Muscle of leg (tissue), 3 donors: ENCODE measurements at regions not wholly inside any gene's neighbourhood (a gene's known extent, or its start where the extent isn't known, plus 50 kb on each side); places are given as distances from the start of the nearest gene placed in this dataset.

Source experiments
- DNase-seq: peaks from one replicate; pipeline ENCODE4 v3.0.0; 2013
- H3K27ac ChIP-seq: one replicate; pipeline ENCODE4 v1.5.1; 2013; ENCODE audit warnings: mild to moderate bottlenecking, low read length, control low read depth
- H3K27me3 ChIP-seq: one replicate; pipeline ENCODE4 v1.6.1; 2013; ENCODE audit warnings: low read length; ENCODE audit not compliant: control insufficient read depth, insufficient read depth
- H3K36me3 ChIP-seq: one replicate; pipeline ENCODE4 v1.6.1; 2013; ENCODE audit warnings: low read length; ENCODE audit not compliant: control insufficient read depth, insufficient read depth
- H3K4me1 ChIP-seq: one replicate; pipeline ENCODE4 v1.6.1; 2013; ENCODE audit warnings: low read length; ENCODE audit not compliant: control insufficient read depth, insufficient read depth
- H3K4me3 ChIP-seq: one replicate; pipeline ENCODE4 v1.5.1; 2013; ENCODE audit warnings: low read length, control low read depth
- H3K9me3 ChIP-seq: replicated peaks from 2 replicates; pipeline ENCODE4 v1.6.1; 2013; ENCODE audit warnings: low read depth, low read length; ENCODE audit not compliant: control insufficient read depth
- WGBS: methylation state at CpG from one replicate; pipeline ENCODE4 v1.1.5; 2013; ENCODE audit warnings: missing lambda C conversion rate; ENCODE audit not compliant: insufficient coverage; 5-methylcytosine and 5-hydroxymethylcytosine counted together

GRCh38 chr5:15056988-15057592, 185.5 kb upstream of the ANKH start:
- Histone ChIP-seq H3K9me3 (no peaks in the 10 kb centered on the region), H3K27ac (no peak overlapping the region), H3K27me3 (no peaks in the 10 kb centered on the region), H3K4me3 (no peak overlapping the region), H3K4me1 (no peaks in the 10 kb centered on the region), H3K36me3 (no peaks in the 10 kb centered on the region)
- 85% methylated on average over 5 of the region's 6 CpGs for WGBS
- no peak for DNase-seq

- Histone ChIP-seq H3K27ac (no peak overlapping the region), H3K27me3 (no peaks in the 10 kb centered on the region), H3K4me1 (no peaks in the 10 kb centered on the region), H3K4me3 (no peak overlapping the region), H3K36me3 (no peaks in the 10 kb centered on the region), H3K9me3 (no peaks in the 10 kb centered on the region)
- WGBS, result 83% methylated on average over 1 of the region's 3 CpGs
- no peak for DNase-seq
Observed at GRCh38 chr5:15044521-15044920, 172.9 kb upstream of the ANKH start.

- Histone ChIP-seq H3K27me3 (no peaks in the 10 kb centered on the region), H3K4me1 (no peaks in the 10 kb centered on the region), H3K9me3 (no peaks in the 10 kb centered on the region), H3K27ac (no peak overlapping the region), H3K36me3 (no peaks in the 10 kb centered on the region), H3K4me3 (no peak overlapping the region)
- DNase-seq, result no peak
- WGBS, result no CpG with 5 or more reads among the region's 4 CpGs
Observed at GRCh38 chr5:15037247-15037908, 165.8 kb upstream of the ANKH start.

DNA sequence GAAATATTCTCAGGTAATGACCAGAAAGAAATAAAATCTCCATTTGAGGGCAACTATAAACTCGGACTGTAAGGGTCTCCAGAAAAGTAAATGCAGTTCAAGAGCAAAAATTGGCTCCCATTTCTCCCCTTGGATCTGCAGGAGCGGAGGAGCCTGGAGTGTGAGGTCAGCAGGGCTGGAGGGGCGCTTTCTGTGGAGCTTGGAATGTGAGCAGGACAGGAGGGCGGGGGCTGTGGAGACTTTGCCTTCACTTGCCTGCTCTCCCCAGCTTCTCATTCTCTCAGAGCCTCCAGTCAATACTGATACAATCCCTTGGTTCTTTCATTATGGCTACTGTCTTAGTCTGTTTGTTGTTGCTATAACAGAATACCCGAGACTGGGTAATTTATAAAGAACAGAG, 162.8 kb upstream of the ANKH start:
- no peaks in the 10 kb centered on the region for H3K36me3 ChIP-seq
- no peak overlapping the region for H3K4me3 ChIP-seq
- H3K9me3 ChIP-seq, result no peaks in the 10 kb centered on the region
- H3K27ac ChIP-seq, result no peak overlapping the region
- 39% methylated on average over 2 of the region's 5 CpGs for WGBS
- H3K27me3 ChIP-seq, result peaks cover 2% of the 10 kb centered on the region
- H3K4me1 ChIP-seq, result no peaks in the 10 kb centered on the region
- peak; percentile 20 for DNase-seq

- peaks cover 2% of the 10 kb centered on the region for H3K27me3 ChIP-seq
- no peaks in the 10 kb centered on the region for H3K36me3 ChIP-seq
- H3K4me1 ChIP-seq, result no peaks in the 10 kb centered on the region
- DNase-seq, result no peak
- WGBS, result 83% methylated on average over 1 of the region's 1 CpG
- H3K4me3 ChIP-seq, result no peak overlapping the region
- no peak overlapping the region for H3K27ac ChIP-seq
- H3K9me3 ChIP-seq, result no peaks in the 10 kb centered on the region
Observed at GRCh38 chr5:15031180-15031579, 159.6 kb upstream of the ANKH start.

DNA sequence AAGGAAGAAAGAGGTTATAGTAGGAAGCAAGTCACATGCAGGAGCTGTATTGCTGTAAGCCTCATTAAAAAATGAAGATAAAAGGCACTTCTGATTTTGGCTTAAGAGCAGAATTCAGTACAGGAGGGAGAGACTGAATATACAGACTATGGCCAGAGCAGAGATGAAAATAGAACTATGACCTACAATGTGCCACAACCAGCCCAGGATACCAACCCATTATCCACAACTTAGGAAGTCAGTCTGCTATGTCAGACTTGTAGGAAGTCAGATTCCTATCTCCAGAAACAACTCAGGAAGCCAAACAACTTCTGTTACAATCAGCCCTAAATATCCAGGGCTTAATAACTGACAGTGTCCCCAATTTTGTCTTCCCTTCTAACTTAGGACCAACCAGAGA, 156.2 kb upstream of the ANKH start:
- DNase-seq, result no peak
- no peaks in the 10 kb centered on the region for H3K36me3 ChIP-seq
- H3K27me3 ChIP-seq, result peaks cover 2% of the 10 kb centered on the region
- H3K9me3 ChIP-seq, result no peaks in the 10 kb centered on the region
- no peaks in the 10 kb centered on the region for H3K4me1 ChIP-seq
- H3K4me3 ChIP-seq, result no peak overlapping the region
- H3K27ac ChIP-seq, result no peak overlapping the region

GRCh38 chr5:15026944-15027343, 155.4 kb upstream of the ANKH start:
- Histone ChIP-seq H3K27ac (no peak overlapping the region), H3K4me3 (no peak overlapping the region), H3K9me3 (no peaks in the 10 kb centered on the region), H3K27me3 (peaks cover 2% of the 10 kb centered on the region), H3K36me3 (no peaks in the 10 kb centered on the region), H3K4me1 (no peaks in the 10 kb centered on the region)
- no peak for DNase-seq
- WGBS, result 68% methylated on average over 5 of the region's 6 CpGs

DNA sequence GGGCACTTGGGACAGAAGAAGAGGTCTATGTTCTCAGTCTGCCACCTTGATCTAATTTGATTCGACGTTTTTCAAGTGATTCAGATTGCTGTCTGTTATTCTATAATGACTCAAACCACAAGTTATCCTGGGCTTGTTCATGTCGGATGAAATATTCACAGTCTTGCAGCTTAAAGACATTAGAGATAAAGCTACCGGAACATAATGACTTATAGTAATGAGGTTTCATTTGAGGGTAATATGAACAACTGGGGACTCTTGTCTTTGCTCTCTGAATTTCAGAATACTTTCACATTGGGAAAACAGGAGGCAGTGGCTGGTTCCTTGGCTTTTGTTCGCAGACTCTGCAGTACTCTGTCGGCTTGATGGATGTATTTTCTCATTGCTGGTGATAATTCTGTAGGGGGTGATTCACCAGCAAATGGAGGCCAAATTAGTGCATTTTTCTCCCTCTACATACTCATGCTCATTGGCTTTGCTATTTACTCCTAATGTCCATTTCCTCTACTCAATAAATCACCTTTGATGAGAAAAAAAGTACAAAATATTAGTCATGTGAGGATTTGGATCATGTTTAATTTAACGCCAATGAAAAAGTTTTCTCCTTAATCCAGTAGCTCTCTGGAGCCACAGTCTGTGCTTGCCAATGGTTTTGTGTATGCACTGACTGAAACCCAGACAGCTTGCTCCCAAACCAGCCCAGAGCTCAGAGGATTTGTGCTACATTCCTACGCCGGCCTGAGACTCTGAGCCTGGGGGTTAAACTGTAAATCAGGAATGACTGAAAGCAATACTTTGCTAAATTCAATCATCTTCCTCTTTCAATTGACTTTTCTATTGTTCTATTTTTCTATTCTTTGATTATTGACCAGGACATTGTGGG, 154.7 kb upstream of the ANKH start:
- Histone ChIP-seq H3K36me3 (no peaks in the 10 kb centered on the region), H3K4me3 (no peak overlapping the region), H3K27me3 (peaks cover 2% of the 10 kb centered on the region), H3K9me3 (no peaks in the 10 kb centered on the region), H3K4me1 (peaks cover 6% of the 10 kb centered on the region), H3K27ac (no peak overlapping the region)
- no CpG with 5 or more reads among the region's 9 CpGs for WGBS
- peak; percentile 26 for DNase-seq

DNA sequence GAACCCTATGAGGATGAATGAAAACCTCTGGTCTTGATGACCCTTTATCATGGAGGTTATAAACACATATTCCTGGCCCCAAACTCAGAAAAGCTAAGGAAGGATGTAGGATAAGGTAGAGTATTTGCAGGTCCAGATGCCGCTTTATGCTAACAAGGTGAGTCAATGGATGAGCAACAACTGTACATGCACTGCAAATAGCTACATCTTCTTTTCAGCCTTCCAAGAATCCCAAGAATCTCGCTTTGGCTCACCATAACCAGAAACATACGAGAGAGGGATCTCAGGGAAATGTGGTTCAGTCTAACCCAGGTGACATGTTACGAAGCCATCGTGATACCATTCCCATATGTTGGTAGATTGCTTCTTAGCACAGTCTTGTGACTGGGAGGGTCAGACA, 152.3 kb upstream of the ANKH start:
- Histone ChIP-seq H3K36me3 (no peaks in the 10 kb centered on the region), H3K4me1 (peaks cover 13% of the 10 kb centered on the region), H3K4me3 (no peak overlapping the region), H3K27ac (no peak overlapping the region), H3K9me3 (no peaks in the 10 kb centered on the region), H3K27me3 (no peaks in the 10 kb centered on the region)
- WGBS, result 100% methylated on average over 4 of the region's 5 CpGs
- DNase-seq, result no peak

DNA sequence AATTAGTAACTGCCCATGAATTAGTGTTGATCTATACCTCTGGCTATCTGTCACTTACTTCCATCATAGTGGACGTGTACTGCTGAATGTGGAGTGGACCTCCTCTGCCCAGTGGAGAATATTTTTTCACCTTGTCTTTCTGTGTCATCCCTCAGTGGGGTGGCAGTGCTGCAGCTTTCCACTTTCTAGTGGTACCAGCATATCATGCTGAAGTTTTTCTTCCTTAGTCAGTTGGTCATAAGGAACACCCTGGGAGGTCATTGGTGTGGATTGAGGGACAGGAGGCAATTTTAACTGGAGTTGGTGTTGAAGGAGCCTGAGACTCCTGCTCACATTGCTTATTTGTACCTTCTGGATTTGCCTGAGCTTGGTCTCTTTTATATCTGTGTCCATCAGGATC, 151.7 kb upstream of the ANKH start:
- Histone ChIP-seq H3K9me3 (no peaks in the 10 kb centered on the region), H3K4me3 (no peak overlapping the region), H3K4me1 (peaks cover 13% of the 10 kb centered on the region), H3K36me3 (no peaks in the 10 kb centered on the region), H3K27me3 (no peaks in the 10 kb centered on the region), H3K27ac (no peak overlapping the region)
- no peak for DNase-seq
- no CpG with 5 or more reads among the region's 1 CpG for WGBS
